Skeletal muscle satellite cell (primary cell): ENCODE measurements at regions not wholly inside any gene's neighbourhood (a gene's known extent, or its start where the extent isn't known, plus 50 kb on each side); places are given as distances from the start of the nearest gene placed in this dataset.

Experiments used
- H3K27me3 ChIP-seq: 2 replicates; pipeline ENCODE4 v1.7.0; 2013; ENCODE audit warnings: low read length; ENCODE audit not compliant: control insufficient read depth, insufficient read depth
- H3K36me3 ChIP-seq: 2 replicates; pipeline ENCODE4 v1.7.0; 2013; ENCODE audit warnings: mild to moderate bottlenecking, control low read depth, low read length; ENCODE audit not compliant: insufficient read depth
- H3K4me1 ChIP-seq: 2 replicates; pipeline ENCODE4 v1.7.0; 2013; ENCODE audit warnings: low read length; ENCODE audit not compliant: control insufficient read depth, insufficient read depth
- H3K4me2 ChIP-seq: 2 replicates; pipeline ENCODE4 v1.7.0; 2013; ENCODE audit warnings: mild to moderate bottlenecking, low read length
- H3K4me3 ChIP-seq: 2 replicates; pipeline ENCODE4 v1.7.0; 2013; ENCODE audit warnings: low read length
- H3K9ac ChIP-seq: 2 replicates; pipeline ENCODE4 v1.7.0; 2013; ENCODE audit warnings: mild to moderate bottlenecking, low read depth, low read length, moderate library complexity
- H3K9me3 ChIP-seq: replicated peaks from 2 replicates; pipeline ENCODE4 v1.7.0; 2013; ENCODE audit warnings: mild to moderate bottlenecking, control low read depth, low read length

- Histone ChIP-seq H3K27me3 (no peaks in the 10 kb centered on the region), H3K4me3 (no peak overlapping the region), H3K9ac (no peak overlapping the region), H3K9me3 (no peaks in the 10 kb centered on the region), H3K4me2 (no peak overlapping the region), H3K4me1 (peaks cover 39% of the 10 kb centered on the region), H3K36me3 (no peaks in the 10 kb centered on the region)
These were observed 395.7 kb downstream of the FOXO1 start for GRCh38 chr13:40270726-40271125.

- H3K4me3 ChIP-seq: no peak overlapping the region
- peaks cover 45% of the 10 kb centered on the region for H3K4me1 ChIP-seq
- H3K27me3 ChIP-seq: no peaks in the 10 kb centered on the region
- peak overlapping the region; percentile 71 for H3K4me2 ChIP-seq
- no peaks in the 10 kb centered on the region for H3K36me3 ChIP-seq
- H3K9me3 ChIP-seq: no peaks in the 10 kb centered on the region
- H3K9ac ChIP-seq: peak overlapping the region; percentile 16
These were observed 395.1 kb downstream of the FOXO1 start for GRCh38 chr13:40271271-40271885.

- H3K9me3 ChIP-seq: no peaks in the 10 kb centered on the region
- peak overlapping the region; percentile 71 for H3K4me2 ChIP-seq
- H3K36me3 ChIP-seq: no peaks in the 10 kb centered on the region
- peaks cover 49% of the 10 kb centered on the region for H3K4me1 ChIP-seq
- H3K9ac ChIP-seq: peak overlapping the region; percentile 16
- peak overlapping the region; percentile 47 for H3K4me3 ChIP-seq
- H3K27me3 ChIP-seq: no peaks in the 10 kb centered on the region
These were observed 394.3 kb downstream of the FOXO1 start for GRCh38 chr13:40271931-40272775.

GRCh38 chr13:40272776-40273139 lies 393.7 kb downstream of the FOXO1 start:
- H3K9me3 ChIP-seq: no peaks in the 10 kb centered on the region
- no peaks in the 10 kb centered on the region for H3K36me3 ChIP-seq
- peaks cover 49% of the 10 kb centered on the region for H3K4me1 ChIP-seq
- no peaks in the 10 kb centered on the region for H3K27me3 ChIP-seq
- peak overlapping the region; percentile 71 for H3K4me2 ChIP-seq
- H3K4me3 ChIP-seq: peak overlapping the region; percentile 47
- H3K9ac ChIP-seq: no peak overlapping the region

DNA sequence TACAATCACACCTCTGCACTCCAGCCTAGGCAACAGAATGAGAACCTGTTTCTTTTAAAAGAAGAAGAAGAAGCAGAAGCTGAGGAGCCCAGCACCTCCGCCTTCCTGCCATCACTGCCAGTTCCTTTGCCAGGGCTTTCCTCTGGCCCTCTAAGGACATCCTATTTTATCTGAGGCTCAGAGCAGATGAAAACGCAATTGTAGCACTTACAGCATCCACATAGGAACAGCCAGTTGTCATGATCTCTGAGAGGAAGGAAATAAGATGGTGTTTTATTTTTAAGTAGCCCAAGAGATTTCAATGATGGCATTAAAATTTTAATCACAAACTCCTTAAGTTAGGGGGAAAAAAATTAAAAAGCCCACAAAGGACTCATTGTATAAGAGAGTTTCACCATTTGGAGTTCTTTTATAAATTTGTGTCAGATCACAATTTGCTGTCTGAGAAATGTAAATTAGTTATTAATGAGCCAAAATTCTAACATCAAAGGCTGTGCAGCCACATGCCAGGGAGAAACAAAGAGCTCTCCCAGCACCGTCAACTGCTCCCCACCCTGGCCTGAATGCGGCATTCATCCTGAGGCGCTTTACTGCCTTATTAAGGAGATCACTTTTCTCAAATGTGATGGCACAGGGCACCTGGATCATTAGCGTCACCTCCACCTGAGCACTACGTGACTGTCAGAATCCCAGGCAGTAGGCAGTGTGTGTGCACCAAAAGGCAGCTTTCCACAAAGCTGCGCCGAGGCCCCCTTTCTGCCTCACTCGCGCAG lies 393.0 kb downstream of the FOXO1 start:
- H3K9ac ChIP-seq: no peak overlapping the region
- H3K36me3 ChIP-seq: no peaks in the 10 kb centered on the region
- no peak overlapping the region for H3K4me3 ChIP-seq
- H3K4me1 ChIP-seq: peaks cover 49% of the 10 kb centered on the region
- no peak overlapping the region for H3K4me2 ChIP-seq
- no peaks in the 10 kb centered on the region for H3K9me3 ChIP-seq
- no peaks in the 10 kb centered on the region for H3K27me3 ChIP-seq

- no peaks in the 10 kb centered on the region for H3K27me3 ChIP-seq
- no peak overlapping the region for H3K4me3 ChIP-seq
- no peaks in the 10 kb centered on the region for H3K9me3 ChIP-seq
- no peaks in the 10 kb centered on the region for H3K36me3 ChIP-seq
- no peak overlapping the region for H3K4me2 ChIP-seq
- peaks cover 49% of the 10 kb centered on the region for H3K4me1 ChIP-seq
- H3K9ac ChIP-seq: no peak overlapping the region
These were observed 392.3 kb downstream of the FOXO1 start for GRCh38 chr13:40274103-40274502.

DNA sequence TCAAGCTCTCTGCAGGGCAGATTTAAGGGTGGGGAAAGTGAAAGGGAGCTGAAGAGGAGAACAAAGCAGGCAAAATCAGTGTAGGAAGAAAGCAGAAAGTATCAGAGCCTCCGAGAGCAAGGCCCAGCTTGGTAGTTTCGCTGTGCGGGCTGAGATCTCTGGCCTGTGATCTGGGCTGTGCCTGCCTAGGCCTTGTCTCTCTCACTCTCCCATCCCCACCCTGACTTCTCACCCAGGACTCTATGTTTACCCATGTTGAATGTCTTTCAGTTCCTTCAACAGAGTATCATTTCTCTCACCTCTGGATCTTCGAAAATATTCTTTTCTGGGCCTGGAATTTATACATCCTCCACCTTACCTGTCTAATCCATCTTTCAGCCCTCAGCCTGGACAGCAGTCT lies 391.3 kb downstream of the FOXO1 start:
- peak overlapping the region; percentile 48 for H3K9ac ChIP-seq
- no peaks in the 10 kb centered on the region for H3K36me3 ChIP-seq
- peaks cover 49% of the 10 kb centered on the region for H3K4me1 ChIP-seq
- peak overlapping the region; percentile 34 for H3K4me3 ChIP-seq
- H3K27me3 ChIP-seq: no peaks in the 10 kb centered on the region
- peak overlapping the region; percentile 33 for H3K4me2 ChIP-seq
- no peaks in the 10 kb centered on the region for H3K9me3 ChIP-seq

- H3K36me3 ChIP-seq: no peaks in the 10 kb centered on the region
- peaks cover 49% of the 10 kb centered on the region for H3K4me1 ChIP-seq
- no peaks in the 10 kb centered on the region for H3K9me3 ChIP-seq
- H3K4me2 ChIP-seq: peak overlapping the region; percentile 33
- peak overlapping the region; percentile 48 for H3K9ac ChIP-seq
- H3K4me3 ChIP-seq: peak overlapping the region; percentile 34
- no peaks in the 10 kb centered on the region for H3K27me3 ChIP-seq
These were observed 390.8 kb downstream of the FOXO1 start for GRCh38 chr13:40275636-40276035.

DNA sequence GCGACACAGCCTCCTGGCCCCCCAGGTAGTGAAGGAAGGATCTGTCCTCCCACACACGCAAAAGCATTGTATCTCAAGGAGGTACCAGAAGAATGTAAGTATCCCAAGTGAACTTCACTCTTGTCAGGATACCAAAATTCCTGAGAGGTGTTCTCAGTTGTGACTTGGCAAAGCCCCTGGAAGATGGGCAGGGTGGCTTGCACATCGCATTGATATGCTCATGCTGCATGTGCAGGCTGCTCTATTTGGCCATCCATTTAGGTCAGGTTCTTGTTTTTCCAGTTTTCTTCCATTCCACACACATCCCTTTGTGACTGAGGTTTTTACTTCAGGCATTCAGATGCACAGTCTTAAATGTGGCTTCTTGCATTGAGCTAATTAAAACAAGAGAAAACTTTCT lies 382.8 kb downstream of the FOXO1 start:
- no peaks in the 10 kb centered on the region for H3K4me1 ChIP-seq
- no peak overlapping the region for H3K9ac ChIP-seq

DNA sequence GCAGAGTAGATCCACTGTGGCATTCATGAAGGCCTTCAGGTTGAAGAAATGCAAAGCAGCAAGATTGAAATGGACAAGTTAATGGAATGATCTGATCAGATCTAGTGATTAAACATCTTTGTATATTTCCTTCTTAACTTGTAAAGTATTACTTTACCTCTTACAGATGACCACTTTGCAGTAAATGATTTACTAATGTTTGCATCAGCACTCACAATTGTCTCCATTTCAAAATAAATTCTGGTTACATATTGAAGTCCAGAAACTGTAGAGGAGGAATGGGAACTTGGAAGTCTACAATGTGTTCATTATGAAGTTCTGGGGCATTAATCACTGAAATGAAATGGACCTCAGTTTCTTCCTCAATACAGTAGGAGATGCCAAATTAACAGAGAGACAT lies 380.8 kb downstream of the FOXO1 start:
- H3K9ac ChIP-seq: no peak overlapping the region
- H3K4me1 ChIP-seq: no peaks in the 10 kb centered on the region
- no peak overlapping the region for H3K4me2 ChIP-seq
- no peaks in the 10 kb centered on the region for H3K9me3 ChIP-seq
- no peaks in the 10 kb centered on the region for H3K27me3 ChIP-seq
- H3K4me3 ChIP-seq: no peak overlapping the region
- H3K36me3 ChIP-seq: no peaks in the 10 kb centered on the region

More for the DNA sequence above, 382.8 kb downstream of the FOXO1 start:
- Histone ChIP-seq H3K4me2 (no peak overlapping the region), H3K9me3 (no peaks in the 10 kb centered on the region), H3K4me3 (no peak overlapping the region), H3K27me3 (no peaks in the 10 kb centered on the region), H3K36me3 (no peaks in the 10 kb centered on the region)

- Histone ChIP-seq H3K4me3 (no peak overlapping the region), H3K27me3 (no peaks in the 10 kb centered on the region), H3K36me3 (no peaks in the 10 kb centered on the region), H3K4me1 (no peaks in the 10 kb centered on the region), H3K9me3 (no peaks in the 10 kb centered on the region), H3K4me2 (no peak overlapping the region), H3K9ac (no peak overlapping the region)
These were observed 379.0 kb downstream of the FOXO1 start for GRCh38 chr13:40287428-40287827.
